Calu3 (cell line): ENCODE measurements at regions not wholly inside any gene's neighbourhood (a gene's known extent, or its start where the extent isn't known, plus 50 kb on each side); places are given as distances from the start of the nearest gene placed in this dataset.

Source experiments
- BruUV-seq: library from RNA; stranded (reverse); fragments of 400-500 nt; replicated peaks from 2 replicates; lab custom pipeline; 2021; lab: Mats Ljungman, UMichigan
- CTCF ChIA-PET: fragments of 300-600 bp; sonication (Branson Sonifier 250); formaldehyde crosslinking; loops from one replicate; lab custom pipeline; 2022; ENCODE audit warnings: antibody characterized with exemption; lab: Charles Lee
- DNase-seq: peaks from one replicate; pipeline ENCODE4 v3.0.0; 2022
- H3K27ac Mint-ChIP-seq: one replicate; pipeline ENCODE4 v1.8.0; 2022; ENCODE audit warnings: mixed read lengths; ENCODE audit not compliant: unreplicated experiment
- H3K27me3 Mint-ChIP-seq: one replicate; pipeline ENCODE4 v1.8.0; 2022; ENCODE audit warnings: mixed read lengths; ENCODE audit not compliant: unreplicated experiment
- H3K36me3 Mint-ChIP-seq: one replicate; pipeline ENCODE4 v1.8.0; 2022; ENCODE audit warnings: mild to moderate bottlenecking, moderate library complexity, mixed read lengths; ENCODE audit not compliant: insufficient read depth, unreplicated experiment
- H3K4me1 Mint-ChIP-seq: one replicate; pipeline ENCODE4 v1.8.0; 2022; ENCODE audit warnings: mild to moderate bottlenecking, low read depth, mixed read lengths; ENCODE audit not compliant: unreplicated experiment
- H3K4me3 Mint-ChIP-seq: one replicate; pipeline ENCODE4 v1.8.0; 2022; ENCODE audit warnings: mild to moderate bottlenecking, low read depth, moderate library complexity, mixed read lengths; ENCODE audit not compliant: unreplicated experiment
- H3K9me3 Mint-ChIP-seq: one replicate; pipeline ENCODE4 v1.8.0; 2022; ENCODE audit warnings: low read depth, mixed read lengths; ENCODE audit not compliant: unreplicated experiment
- CTCF ChIP-seq: fragments of 200-600 bp; IDR thresholded peaks from one replicate; pipeline ENCODE4 v1.8.0; 2022; ENCODE audit warnings: antibody characterized with exemption; ENCODE audit not compliant: unreplicated experiment
- intact Hi-C: fragments of 100-400 bp; cut with micrococcal nuclease; formaldehyde crosslinking; loops from one replicate; pipeline ENCODE4 v1.10.0; 2022; ENCODE audit not compliant: unreplicated experiment

- intact Hi-C loops, result loop anchor here (5.0 kb wide), 1 partner anchor 371 kb away; no protein-coding TSS in a partner anchor
- peaks cover 49% of the 10 kb centered on the region for H3K4me1 Mint-ChIP-seq
- no peak overlapping the region for H3K4me3 Mint-ChIP-seq
- no peak overlapping the region for H3K27ac Mint-ChIP-seq
- BruUV-seq, result no TSS peak
- TF ChIP-seq CTCF, result no peak
- no peaks in the 10 kb centered on the region for H3K9me3 Mint-ChIP-seq
- H3K27me3 Mint-ChIP-seq, result peaks cover 17% of the 10 kb centered on the region
- CTCF ChIA-PET, result interaction anchor here (1.9 to 3.6 kb wide), 2 partner anchors 112 to 116 kb away, joined by 6 to 61 read pairs; no protein-coding TSS in a partner anchor
- DNase-seq, result peak; percentile 45
- H3K36me3 Mint-ChIP-seq, result peaks cover 6% of the 10 kb centered on the region
Observed at GRCh38 chr1:214216779-214217178, 64.2 kb upstream of the SMYD2 start.

GRCh38 chr1:214219902-214220301, 61.1 kb upstream of the SMYD2 start:
- Mint-ChIP-seq H3K4me1 (peaks cover 38% of the 10 kb centered on the region), H3K27me3 (peaks cover 18% of the 10 kb centered on the region), H3K36me3 (no peaks in the 10 kb centered on the region), H3K27ac (no peak overlapping the region), H3K4me3 (no peak overlapping the region), H3K9me3 (no peaks in the 10 kb centered on the region)
- no peak for DNase-seq
- BruUV-seq, result no TSS peak
- CTCF ChIA-PET, result interaction anchor here (0.5 to 2.5 kb wide), 2 partner anchors 112 to 166 kb away, joined by 3 to 9 read pairs; no protein-coding TSS in a partner anchor
- no peak for TF ChIP-seq CTCF
- intact Hi-C loops, result loop anchor here (5.0 kb wide), 1 partner anchor 367 kb away; no protein-coding TSS in a partner anchor

- H3K36me3 Mint-ChIP-seq, result no peaks in the 10 kb centered on the region
- CTCF ChIA-PET, result interaction anchor here (2.5 kb wide), 1 partner anchor 112 kb away, joined by 9 read pairs; no protein-coding TSS in a partner anchor
- BruUV-seq, result no TSS peak
- no peaks in the 10 kb centered on the region for H3K9me3 Mint-ChIP-seq
- H3K27me3 Mint-ChIP-seq, result peaks cover 25% of the 10 kb centered on the region
- H3K27ac Mint-ChIP-seq, result no peak overlapping the region
- peaks cover 32% of the 10 kb centered on the region for H3K4me1 Mint-ChIP-seq
- no peak for TF ChIP-seq CTCF
- no peak for DNase-seq
- intact Hi-C loops, result no loop called here
- no peak overlapping the region for H3K4me3 Mint-ChIP-seq
Observed at GRCh38 chr1:214220891-214221290, 60.1 kb upstream of the SMYD2 start.

GRCh38 chr1:214224611-214225354, 56.2 kb upstream of the SMYD2 start:
- H3K4me1 Mint-ChIP-seq, result peaks cover 17% of the 10 kb centered on the region
- DNase-seq, result peak; percentile 11
- no peak overlapping the region for H3K27ac Mint-ChIP-seq
- intact Hi-C loops, result no loop called here
- H3K27me3 Mint-ChIP-seq, result peaks cover 42% of the 10 kb centered on the region
- TF ChIP-seq CTCF, result no peak
- CTCF ChIA-PET, result interaction anchor here (0.6 to 0.9 kb wide), 3 partner anchors 10 to 130 kb away, joined by 3 read pairs; no protein-coding TSS in a partner anchor
- no TSS peak for BruUV-seq
- peak overlapping the region; percentile 50 for H3K4me3 Mint-ChIP-seq
- no peaks in the 10 kb centered on the region for H3K9me3 Mint-ChIP-seq
- no peaks in the 10 kb centered on the region for H3K36me3 Mint-ChIP-seq
